IPS DF 6.9 (cell line): ENCODE measurements at regions not wholly inside any gene's neighbourhood (a gene's known extent, or its start where the extent isn't known, plus 50 kb on each side); places are given as distances from the start of the nearest gene placed in this dataset.

Experiments used
- DNase-seq: peaks from one replicate; pipeline ENCODE4 v3.0.0-alpha.2; 2013; ENCODE audit warnings: low read depth, low spot score
- H3K27ac ChIP-seq: one replicate; pipeline ENCODE4 v1.5.1; 2013; ENCODE audit warnings: low read length, control low read depth
- H3K27me3 ChIP-seq: 2 replicates; pipeline ENCODE4 v1.6.1; 2013; ENCODE audit warnings: mild to moderate bottlenecking, low read length; ENCODE audit not compliant: control insufficient read depth, insufficient read depth
- H3K36me3 ChIP-seq: 2 replicates; pipeline ENCODE4 v1.6.1; 2013; ENCODE audit warnings: low read length; ENCODE audit not compliant: control insufficient read depth, insufficient read depth
- H3K4me1 ChIP-seq: 2 replicates; pipeline ENCODE4 v1.6.1; 2013; ENCODE audit warnings: low read length; ENCODE audit not compliant: control insufficient read depth, insufficient read depth
- H3K4me3 ChIP-seq: 2 replicates; pipeline ENCODE4 v1.5.1; 2013; ENCODE audit warnings: mild to moderate bottlenecking, low read length
- H3K9me3 ChIP-seq: 2 replicates; pipeline ENCODE4 v1.6.1; 2013; ENCODE audit warnings: low read length, inconsistent platforms; ENCODE audit not compliant: control insufficient read depth, insufficient read depth
- WGBS: extraction: QIAGEN DNeasy Blood & Tissue Kit; methylation state at CpG from one replicate; pipeline ENCODE4 v1.1.7; 2013; ENCODE audit warnings: mixed read lengths, missing lambda C conversion rate; ENCODE audit not compliant: insufficient read length, insufficient coverage; 5-methylcytosine and 5-hydroxymethylcytosine counted together

DNA sequence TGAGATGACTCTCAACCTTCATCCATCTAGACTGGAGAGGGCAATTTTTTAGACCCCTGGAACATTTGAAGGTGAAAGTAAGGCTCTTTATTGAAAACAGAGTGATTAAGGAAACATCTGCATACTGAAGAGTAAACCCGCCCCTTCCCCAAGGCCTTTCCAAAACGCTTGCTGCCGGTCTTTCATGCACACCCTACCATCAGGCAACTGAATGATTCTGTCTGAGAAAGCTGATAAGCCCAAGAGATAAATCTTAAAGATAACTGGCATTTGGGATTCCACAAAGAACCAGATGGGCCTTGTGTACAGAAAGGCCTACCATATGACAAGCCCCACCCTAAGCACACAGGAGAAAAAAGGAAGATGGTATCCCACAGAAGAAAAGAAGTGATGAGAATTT lies 54.4 kb upstream of the PIK3R1 start:
- no peak for DNase-seq
- no peaks in the 10 kb centered on the region for H3K27me3 ChIP-seq
- WGBS: no CpG with 5 or more reads among the region's 3 CpGs
- H3K9me3 ChIP-seq: no peaks in the 10 kb centered on the region
- H3K36me3 ChIP-seq: no peaks in the 10 kb centered on the region
- H3K27ac ChIP-seq: no peak overlapping the region
- no peaks in the 10 kb centered on the region for H3K4me1 ChIP-seq
- H3K4me3 ChIP-seq: no peak overlapping the region

DNA sequence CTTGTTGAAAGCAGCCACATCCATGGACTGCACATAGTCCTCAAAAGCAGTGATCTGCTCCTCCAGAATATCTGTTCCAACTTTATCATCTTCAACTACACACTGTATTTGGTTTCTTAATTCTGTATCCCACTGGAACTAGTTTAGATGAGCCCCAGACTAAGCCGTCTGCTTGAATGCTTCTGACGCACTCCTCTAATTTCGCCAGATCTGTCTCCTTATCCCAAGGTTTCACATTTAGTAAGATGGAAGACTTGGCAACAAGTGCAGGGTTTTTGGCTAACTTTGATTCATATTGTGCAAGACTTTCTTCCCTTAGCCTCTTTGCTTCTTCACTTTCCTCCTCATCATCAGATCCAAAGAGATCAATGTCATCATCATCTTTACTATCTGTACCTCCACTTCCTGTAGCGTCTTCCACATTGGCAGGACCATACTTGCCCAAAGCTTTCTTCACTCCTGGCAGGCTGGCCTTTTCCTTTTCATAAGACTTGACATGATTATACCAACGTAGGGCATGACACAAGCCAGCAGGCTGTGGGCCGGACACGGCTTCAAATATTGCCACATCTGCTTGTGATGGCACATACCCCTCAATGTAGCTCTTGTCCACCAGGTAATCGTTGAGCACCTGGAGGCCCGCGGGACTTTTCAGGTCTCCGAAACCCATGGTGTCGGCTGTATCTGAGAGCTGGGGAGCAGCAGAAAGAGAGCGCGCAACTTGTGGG lies 56.2 kb upstream of the PIK3R1 start:
- DNase-seq: no peak
- Histone ChIP-seq H3K9me3 (no peaks in the 10 kb centered on the region), H3K27ac (no peak overlapping the region), H3K4me3 (no peak overlapping the region), H3K27me3 (no peaks in the 10 kb centered on the region), H3K4me1 (no peaks in the 10 kb centered on the region), H3K36me3 (no peaks in the 10 kb centered on the region)
- no CpG with 5 or more reads among the region's 14 CpGs for WGBS

DNA sequence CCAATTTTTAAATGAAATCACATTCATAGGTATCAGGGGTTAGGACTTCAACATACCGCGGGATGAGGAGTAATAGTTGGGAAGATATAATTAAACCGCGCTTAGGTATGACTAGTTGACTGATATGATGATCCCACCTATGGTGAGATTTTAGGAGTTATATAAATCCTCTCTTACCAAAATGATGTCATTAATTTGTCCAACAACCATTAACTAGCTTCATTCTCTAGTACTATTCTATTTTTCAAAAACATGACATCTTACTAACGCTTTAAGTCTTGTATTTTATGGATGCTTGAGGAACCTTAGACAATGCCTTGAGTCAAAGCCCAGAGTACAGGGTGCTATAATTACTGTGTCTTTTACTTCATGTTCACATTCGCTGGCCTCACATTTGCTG lies 59.6 kb upstream of the PIK3R1 start:
- Histone ChIP-seq H3K9me3 (no peaks in the 10 kb centered on the region), H3K27me3 (no peaks in the 10 kb centered on the region), H3K36me3 (no peaks in the 10 kb centered on the region), H3K4me3 (no peak overlapping the region), H3K4me1 (no peaks in the 10 kb centered on the region), H3K27ac (no peak overlapping the region)
- no peak for DNase-seq
- WGBS: no CpG with 5 or more reads among the region's 6 CpGs

DNA sequence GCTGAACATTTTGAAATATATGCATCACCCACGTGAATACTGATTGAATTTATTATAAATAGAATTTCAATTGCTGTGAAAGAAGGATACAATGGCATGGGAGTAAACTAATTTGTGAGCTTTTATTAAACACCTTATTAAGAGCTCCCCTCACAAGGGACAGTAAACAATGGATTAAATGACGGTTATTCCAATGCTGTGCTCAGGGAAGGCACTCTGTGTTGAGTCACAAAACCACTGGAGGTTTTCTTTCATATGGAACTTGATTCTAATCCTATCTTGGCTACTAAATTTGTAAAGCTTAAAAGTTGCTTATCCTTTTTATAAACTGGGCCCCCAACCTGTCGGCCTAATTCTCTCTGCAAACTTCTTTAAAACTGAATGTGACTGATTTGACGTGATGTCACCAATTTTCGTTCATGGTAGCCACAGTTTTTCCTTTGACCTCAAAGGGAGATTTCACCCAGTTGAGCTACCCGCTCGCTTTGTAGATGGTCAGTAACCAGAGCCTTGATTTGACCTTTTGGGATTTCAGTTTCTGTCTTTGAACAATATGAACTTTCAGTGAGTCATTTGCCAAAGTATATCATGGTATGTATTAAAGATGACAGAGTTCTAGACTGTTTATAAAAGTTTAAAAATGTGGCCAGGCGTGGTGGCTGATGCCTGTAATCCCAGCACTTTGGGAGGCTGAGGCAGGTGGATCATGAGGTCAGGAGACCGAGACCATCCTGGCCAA lies 61.3 kb upstream of the PIK3R1 start:
- no peaks in the 10 kb centered on the region for H3K36me3 ChIP-seq
- no peak overlapping the region for H3K27ac ChIP-seq
- no peaks in the 10 kb centered on the region for H3K27me3 ChIP-seq
- no CpG with 5 or more reads among the region's 9 CpGs for WGBS
- H3K4me1 ChIP-seq: no peaks in the 10 kb centered on the region
- no peaks in the 10 kb centered on the region for H3K9me3 ChIP-seq
- no peak for DNase-seq
- H3K4me3 ChIP-seq: no peak overlapping the region

DNA sequence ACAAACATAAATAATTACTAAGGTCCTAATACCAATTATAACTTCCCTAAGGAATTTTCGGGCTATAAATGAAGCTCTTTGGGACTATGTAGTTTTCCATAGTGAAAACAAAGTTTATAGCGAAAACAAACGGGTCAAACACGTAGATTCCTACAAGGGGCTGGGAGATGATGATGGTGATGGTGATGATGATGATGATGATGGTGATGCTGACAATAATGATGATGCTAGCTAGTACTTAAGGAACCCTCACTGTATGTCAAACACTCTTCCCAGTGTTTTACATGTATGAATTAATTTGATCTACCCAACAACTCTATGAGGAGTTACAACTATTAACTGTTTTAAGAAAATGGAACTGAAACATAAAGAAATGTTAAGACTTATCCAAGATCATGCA lies 63.7 kb upstream of the PIK3R1 start:
- H3K27ac ChIP-seq: no peak overlapping the region
- no peak overlapping the region for H3K4me3 ChIP-seq
- no peaks in the 10 kb centered on the region for H3K27me3 ChIP-seq
- no peaks in the 10 kb centered on the region for H3K36me3 ChIP-seq
- no peaks in the 10 kb centered on the region for H3K4me1 ChIP-seq
- DNase-seq: no peak
- no peaks in the 10 kb centered on the region for H3K9me3 ChIP-seq
- WGBS: no CpG with 5 or more reads among the region's 4 CpGs

DNA sequence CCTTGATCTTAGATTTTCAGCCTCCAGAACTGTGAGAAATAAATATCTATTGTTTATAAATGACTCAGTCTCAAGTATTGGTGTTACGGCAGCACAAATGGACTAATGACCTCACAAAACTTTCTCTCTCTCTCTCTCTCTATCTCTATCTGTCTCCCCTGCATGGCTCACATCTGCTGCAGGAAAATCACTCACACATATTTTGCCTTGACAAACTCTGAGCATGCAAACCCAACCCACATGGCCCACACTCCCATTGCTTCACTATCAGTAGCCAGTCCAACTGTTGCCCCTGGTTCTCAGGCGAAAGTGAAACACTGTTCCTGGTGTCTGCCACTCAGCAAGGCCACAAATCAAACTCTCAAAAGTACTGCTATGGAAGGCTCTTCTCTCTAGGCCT lies 66.4 kb upstream of the PIK3R1 start:
- no peaks in the 10 kb centered on the region for H3K27me3 ChIP-seq
- H3K36me3 ChIP-seq: no peaks in the 10 kb centered on the region
- H3K9me3 ChIP-seq: no peaks in the 10 kb centered on the region
- DNase-seq: no peak
- no peak overlapping the region for H3K4me3 ChIP-seq
- no CpG with 5 or more reads among the region's 2 CpGs for WGBS
- no peaks in the 10 kb centered on the region for H3K4me1 ChIP-seq
- no peak overlapping the region for H3K27ac ChIP-seq

DNA sequence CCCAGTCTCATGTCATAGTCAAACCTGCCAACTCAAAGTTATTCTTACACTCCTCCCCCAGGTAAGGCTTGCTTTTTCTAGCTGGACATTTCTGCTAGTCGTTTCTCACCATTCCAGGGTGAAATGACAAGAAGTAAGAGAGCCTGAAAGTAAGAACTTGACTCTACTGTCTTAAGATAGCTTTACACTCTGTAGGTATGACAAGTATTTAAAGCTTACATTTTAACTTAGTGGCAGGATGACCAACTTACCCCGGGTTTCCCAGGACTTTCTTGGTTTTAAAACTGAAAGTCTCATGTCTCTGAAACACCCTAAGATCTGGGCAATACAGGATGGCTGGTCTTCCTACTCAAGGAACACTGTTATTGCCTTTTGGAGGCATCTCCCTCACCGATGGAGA lies 67.5 kb upstream of the PIK3R1 start:
- Histone ChIP-seq H3K36me3 (no peaks in the 10 kb centered on the region), H3K27me3 (no peaks in the 10 kb centered on the region), H3K9me3 (no peaks in the 10 kb centered on the region), H3K4me3 (no peak overlapping the region), H3K27ac (no peak overlapping the region), H3K4me1 (no peaks in the 10 kb centered on the region)
- no CpG with 5 or more reads among the region's 3 CpGs for WGBS
- no peak for DNase-seq

DNA sequence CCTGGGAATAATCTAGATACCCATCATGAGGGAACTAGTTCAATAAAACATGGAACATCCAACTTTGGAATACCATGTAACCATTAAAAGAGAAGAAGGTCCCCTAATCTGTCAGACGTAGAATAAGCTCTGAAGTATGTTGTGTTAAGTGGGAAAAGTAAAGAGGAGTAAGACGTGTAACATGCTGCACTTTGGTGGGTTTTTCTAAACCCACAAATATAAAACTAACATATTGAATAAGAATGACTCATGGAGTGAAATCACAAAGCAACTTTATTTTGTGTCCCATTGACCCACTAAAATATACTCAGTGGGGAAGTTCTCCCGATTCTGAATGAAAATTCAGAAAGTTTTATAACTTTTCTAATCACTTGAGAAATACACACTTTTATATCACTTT lies 67.9 kb upstream of the PIK3R1 start:
- H3K9me3 ChIP-seq: no peaks in the 10 kb centered on the region
- DNase-seq: no peak
- H3K36me3 ChIP-seq: no peaks in the 10 kb centered on the region
- H3K27ac ChIP-seq: no peak overlapping the region
- no peaks in the 10 kb centered on the region for H3K4me1 ChIP-seq
- no peak overlapping the region for H3K4me3 ChIP-seq
- no CpG with 5 or more reads among the region's 3 CpGs for WGBS
- no peaks in the 10 kb centered on the region for H3K27me3 ChIP-seq

DNA sequence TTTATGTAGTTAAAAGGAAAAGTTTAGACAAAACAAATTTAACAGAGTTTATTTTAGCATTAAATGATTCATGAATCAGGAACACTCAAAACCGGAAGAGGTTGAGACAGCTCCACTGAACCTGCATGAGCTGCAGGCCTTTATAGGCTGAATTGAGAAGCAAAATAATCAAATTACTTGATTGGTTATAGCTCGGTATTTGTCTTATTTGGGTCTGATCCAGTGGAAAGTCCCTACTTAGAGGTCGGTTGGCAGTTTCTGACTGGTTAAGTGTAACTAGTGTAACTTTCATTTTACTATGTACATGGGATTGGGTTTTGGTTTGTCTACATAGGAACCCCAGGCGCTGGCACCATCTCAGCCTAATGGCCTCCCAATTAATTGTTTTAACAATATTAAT lies 74.1 kb upstream of the PIK3R1 start:
- H3K27me3 ChIP-seq: no peaks in the 10 kb centered on the region
- H3K4me3 ChIP-seq: no peak overlapping the region
- no peak overlapping the region for H3K27ac ChIP-seq
- no peaks in the 10 kb centered on the region for H3K9me3 ChIP-seq
- no peaks in the 10 kb centered on the region for H3K36me3 ChIP-seq
- DNase-seq: no peak
- no peaks in the 10 kb centered on the region for H3K4me1 ChIP-seq
- no CpG with 5 or more reads among the region's 4 CpGs for WGBS

DNA sequence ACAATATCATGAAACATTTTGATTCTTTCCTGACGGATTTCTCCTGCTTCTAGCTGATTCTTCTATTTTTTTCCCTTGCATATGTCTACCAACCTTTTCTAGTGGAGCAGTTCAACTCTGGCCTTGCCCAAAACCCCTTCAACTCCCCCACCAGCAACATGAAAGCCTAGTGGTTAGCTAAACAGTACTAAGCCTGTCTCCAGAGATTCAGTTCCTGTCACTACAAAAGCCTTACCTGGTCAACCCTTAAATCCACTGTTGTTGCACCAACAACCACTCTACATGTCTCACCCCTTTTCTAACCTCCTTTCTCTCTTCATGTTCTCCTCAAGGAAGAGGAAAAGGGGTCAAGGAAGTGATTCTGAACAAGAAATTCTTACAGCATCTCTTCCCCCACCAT lies 74.8 kb upstream of the PIK3R1 start:
- Histone ChIP-seq H3K9me3 (no peaks in the 10 kb centered on the region), H3K4me3 (no peak overlapping the region), H3K4me1 (no peaks in the 10 kb centered on the region), H3K36me3 (no peaks in the 10 kb centered on the region), H3K27me3 (no peaks in the 10 kb centered on the region), H3K27ac (no peak overlapping the region)
- no CpG with 5 or more reads among the region's 1 CpG for whole genome bisulfite sequencing
- no peak for DNase-seq
